GM19438 (cell line): ENCODE measurements at regions not wholly inside any gene's neighbourhood (a gene's known extent, or its start where the extent isn't known, plus 50 kb on each side); places are given as distances from the start of the nearest gene placed in this dataset.

Experiments used
- ATAC-seq: cut with Tn5 transposase; IDR thresholded peaks from one replicate; pipeline ENCODE4 v1.9.1; 2021; ENCODE audit warnings: low read depth; ENCODE audit not compliant: unreplicated experiment

DNA sequence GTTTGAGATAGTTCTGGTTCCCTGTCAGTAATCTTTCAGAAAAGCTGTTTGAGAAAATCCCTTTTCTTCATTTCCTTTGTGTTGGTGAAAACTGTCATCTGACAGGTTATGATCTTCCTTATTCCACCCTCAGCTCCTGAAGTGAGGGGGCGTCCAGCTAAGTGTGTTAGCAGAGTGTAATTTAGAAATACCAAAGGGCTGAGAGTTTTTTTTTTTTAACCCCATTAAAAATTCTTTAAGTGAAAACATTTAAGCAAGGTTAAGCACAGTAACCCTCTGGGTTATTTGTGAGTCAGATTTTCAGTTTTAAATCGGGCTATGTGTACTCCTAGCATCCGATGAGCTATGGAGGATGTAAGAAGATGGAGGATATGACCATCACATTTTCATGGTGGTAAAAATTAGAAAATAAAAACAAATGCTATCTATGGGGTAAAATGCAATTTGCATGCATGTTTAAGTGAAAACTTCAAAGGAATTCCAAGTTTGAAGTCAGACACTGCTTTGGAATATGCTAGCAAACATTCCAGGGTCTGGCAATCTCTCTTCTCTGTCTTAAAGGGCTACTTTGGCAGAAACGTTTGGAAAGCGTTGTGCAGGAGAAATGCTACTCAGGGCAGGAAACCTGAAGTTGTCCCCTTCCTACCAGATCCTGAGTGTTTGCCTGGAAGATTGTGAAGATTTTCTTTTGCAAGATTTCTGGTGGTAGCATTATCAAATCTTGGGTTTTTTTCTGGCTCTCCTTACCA, 197.0 kb upstream of the PRICKLE1 start:
- ATAC-seq: no peak

DNA sequence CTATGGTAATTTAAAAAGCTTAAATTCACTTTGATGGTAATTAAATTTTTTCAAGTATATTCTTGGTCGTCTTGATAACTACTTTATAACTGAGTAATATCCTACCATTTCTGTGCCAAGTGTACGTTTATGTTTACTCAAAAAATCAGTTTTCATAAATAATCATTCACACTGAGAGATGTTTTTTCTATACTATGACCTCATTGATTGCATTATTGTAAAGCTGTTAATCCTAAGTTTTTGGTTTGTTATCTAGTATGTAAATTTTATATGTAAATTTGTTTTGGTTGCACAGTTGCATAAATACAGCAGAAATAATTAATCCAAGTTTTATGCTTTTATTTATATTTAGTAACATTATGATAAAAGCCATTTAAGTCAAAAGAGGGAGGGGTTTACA, 196.4 kb upstream of the PRICKLE1 start:
- ATAC-seq: no peak

DNA sequence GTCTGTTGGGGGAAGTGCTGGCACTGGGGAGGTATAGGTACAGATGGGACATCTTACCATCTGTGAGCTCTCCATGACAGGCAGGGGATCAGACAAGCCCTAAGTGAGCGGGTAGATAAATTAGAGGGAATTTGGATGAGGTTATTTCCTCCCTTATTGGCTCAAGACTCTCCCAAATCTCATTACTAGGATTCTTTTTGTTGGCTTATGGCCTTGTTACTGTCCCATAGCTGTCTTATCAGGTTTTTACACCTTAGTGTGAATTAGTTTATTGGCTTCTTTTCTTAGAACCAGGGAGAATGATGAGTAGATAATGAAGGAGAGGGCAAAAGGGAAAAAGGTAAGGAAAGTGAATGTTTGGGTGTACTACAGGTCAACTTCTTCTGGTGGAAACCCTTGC, 191.1 kb upstream of the PRICKLE1 start:
- no peak for ATAC-seq

DNA sequence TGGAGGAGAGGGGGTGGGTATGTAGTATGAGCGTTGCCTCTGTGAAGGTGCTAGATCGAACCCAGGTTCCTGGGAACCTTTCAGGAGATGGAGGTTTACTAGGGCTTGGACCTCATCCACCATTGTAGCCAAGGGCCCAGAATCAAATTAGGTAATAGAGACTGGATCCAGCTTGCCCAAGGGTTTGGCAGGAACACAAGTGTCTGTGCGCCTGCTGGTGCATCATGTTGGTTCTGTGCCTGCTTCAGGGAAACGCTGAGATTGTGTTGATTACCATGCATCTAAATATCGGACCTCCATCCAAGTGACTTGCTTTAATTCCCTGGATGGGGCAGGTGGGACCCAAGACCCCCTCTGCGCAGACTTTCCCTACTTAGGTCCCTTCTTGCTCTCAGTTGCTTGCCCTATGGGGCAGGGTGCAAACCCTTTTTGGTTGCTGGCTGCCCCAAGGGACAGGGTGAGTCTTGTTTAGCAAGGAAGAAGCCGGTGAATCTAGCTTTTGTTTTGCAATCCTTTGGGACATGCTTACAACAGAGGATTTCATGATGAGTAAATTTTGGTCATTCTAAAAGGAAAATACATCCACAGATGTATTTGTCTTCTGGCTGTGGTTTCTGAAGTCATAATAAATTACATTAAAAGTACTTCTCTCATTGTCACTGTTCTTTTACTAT, 189.8 kb upstream of the PRICKLE1 start:
- no peak for ATAC-seq

DNA sequence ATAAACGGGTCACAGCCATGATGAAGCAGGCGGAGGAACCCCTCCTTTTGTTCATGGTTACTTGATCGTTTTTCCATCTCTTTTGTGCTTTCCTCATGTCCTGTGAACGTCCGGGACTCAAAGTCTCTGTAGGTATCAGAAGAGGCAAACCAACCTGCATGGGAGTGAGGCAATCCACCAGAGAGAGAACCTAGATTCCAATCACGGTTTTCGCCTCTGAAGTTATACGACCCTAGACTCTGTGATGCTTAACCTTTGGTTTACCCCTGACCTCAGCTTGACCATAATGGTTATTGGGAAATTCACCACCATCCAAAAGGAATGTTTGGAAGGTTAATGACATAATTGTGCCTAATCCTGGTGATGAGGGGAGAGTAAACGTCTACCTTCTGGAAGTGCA, 186.8 kb upstream of the PRICKLE1 start:
- ATAC-seq: no peak

DNA sequence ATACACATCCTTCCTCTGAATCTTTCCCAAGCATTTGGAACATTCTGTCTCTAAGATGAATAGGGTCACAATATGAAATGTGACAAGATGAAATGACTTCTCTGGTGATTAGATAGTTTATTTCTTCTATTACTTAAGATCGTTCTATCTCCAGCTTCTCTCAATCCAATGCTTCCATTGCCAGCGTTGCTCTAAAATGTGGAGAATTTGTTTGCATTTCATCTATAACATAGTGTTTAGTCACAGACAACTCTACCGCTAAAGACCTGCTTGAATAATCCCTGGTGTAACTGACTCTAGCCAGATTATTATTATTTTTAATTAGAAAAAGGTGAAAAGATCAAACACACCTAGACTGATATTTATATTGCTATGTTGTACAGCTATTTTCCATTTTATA, 184.7 kb upstream of the PRICKLE1 start:
- ATAC-seq: no peak

DNA sequence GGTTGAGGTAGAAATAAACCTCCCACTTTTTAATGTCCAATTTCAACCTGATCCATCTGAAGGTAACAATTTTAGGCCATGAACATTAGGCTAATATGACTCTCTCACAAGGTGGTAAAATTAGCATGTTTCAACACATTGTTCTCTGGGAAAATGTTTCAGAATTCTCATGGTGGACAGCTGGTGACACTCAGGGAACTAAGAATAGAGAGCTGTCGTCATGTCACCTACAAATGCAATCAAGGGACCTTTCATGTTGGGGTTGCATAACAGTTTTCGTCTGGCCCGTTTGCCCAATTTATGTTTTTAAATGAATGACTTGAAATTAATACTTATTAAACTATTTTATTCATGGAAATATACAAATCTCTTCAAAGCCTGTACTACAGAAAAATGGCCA, 180.7 kb upstream of the PRICKLE1 start:
- ATAC-seq: no peak

DNA sequence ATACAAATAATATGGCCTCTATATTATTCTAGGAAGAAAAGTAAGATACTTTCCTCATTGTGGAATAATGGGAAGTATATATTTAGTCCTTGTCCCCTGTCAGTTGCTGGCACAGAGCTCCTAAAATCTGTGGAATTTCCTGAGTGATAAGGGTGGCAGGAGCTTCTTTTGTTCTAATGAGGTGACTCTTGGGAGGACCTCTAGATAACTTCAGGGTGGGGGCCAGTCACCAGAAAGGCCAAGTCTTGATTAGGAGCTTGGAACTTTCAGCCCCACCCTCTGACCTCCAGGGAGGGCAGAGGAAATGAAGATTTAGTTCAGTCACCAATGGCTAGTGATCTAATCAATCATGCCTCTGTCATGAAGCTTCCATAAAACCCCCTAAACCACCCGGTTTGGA, 179.9 kb upstream of the PRICKLE1 start:
- no peak for ATAC-seq

DNA sequence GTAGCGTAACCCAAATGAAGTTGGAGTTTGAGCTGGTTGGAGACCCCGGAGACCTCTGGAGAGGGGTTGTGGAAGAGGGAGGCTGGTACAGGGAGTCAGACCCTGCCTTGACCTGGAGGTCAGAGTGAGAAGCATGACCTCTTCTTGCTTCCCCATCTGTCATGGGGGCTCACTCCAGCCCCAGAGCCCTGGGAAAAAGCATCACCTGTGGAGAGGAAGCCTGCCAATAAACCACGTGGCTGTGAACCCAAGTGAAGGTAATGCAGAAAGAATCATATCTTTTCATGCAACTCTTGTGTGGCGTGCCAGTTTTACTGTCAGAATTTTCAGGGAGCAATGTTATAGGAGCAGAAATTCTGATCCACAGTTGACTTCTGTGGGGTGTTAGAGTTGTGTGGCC, 178.5 kb upstream of the PRICKLE1 start:
- no peak for ATAC-seq

DNA sequence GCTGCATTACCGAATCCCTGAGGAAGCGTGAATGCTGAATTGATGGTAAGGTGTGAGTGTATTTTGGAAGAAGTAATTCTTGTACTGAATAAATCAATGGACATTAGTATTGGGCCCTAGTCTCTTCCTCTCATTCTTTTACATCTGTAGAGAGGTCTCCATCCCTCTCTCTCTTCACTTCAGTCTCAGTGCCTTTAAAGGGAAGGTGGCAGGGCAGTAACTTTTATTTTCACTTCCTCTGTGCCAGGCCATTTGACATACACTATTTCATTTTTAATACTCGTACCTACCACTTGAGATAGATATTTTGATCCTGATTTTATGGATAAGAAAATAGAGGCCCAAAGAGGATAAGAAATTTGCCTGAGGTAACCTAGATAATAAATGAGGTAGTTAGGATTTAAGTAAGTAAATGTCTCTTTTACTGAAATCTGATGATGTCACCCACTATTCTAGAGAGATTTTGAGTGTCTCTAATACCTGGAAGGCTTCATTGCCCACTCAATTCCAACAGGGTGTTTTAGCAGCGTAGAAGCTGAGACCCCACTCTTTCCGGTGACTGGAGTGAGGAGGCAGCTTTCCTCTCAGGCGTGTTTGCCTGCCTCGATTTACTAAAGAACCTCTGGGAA, 177.9 kb upstream of the PRICKLE1 start:
- no peak for ATAC-seq

DNA sequence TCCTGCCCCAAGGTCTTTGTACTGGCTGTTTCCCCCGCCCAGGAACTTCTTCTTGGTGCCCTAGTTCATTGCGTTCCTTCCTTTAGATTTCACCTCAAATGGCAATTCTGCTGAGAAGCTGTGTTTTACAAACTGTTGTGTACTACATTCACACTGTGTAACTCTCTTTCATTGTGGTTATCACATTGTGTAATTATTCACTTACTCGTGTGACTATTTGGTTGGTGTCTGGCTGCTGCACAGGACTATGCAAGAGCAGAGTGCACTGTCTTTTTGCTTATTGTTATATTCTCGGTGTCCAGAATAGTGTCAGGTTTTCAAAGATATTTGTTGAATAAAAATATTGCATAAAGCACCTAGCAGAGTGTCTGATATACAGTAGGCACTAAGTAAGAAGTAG, 177.2 kb upstream of the PRICKLE1 start:
- no peak for ATAC-seq

DNA sequence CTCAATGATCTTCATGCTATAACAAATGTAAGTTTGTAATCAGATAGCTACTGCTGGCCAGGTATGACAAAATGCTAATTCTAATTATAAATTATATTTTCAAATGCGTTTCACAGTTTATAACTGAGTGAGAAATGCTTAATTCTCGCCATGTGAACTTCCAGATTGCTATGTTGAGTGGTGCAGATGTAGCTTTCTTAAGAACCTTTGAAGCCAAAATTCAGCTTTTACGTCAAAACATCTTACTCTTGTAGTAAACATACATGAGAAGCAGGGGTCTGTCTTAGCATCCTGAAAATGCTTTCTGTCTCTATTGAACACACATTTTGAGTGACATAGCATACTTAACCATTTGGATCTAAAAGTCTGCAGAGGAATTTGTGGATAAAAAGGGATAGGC, 176.5 kb upstream of the PRICKLE1 start:
- no peak for ATAC-seq

DNA sequence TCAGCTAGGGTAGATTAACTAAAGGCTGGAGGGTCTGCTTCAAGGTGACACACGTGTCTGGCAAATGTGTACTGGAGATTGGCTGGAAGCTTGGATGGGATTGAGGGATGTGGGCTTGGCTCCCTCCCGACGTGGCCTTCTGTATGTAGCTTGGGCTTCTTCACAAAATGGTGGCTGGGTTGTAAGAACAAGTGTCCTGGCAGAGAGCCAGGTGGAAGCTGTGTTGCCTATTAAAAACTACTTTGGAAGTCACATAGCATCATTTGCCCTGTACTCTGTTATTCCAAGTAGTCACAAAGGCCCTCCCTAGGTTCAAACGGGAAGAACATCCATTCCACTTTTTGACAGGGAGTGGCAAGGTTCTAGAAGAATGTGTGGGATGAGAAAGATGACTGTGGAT, 174.1 kb upstream of the PRICKLE1 start:
- no peak for ATAC-seq

DNA sequence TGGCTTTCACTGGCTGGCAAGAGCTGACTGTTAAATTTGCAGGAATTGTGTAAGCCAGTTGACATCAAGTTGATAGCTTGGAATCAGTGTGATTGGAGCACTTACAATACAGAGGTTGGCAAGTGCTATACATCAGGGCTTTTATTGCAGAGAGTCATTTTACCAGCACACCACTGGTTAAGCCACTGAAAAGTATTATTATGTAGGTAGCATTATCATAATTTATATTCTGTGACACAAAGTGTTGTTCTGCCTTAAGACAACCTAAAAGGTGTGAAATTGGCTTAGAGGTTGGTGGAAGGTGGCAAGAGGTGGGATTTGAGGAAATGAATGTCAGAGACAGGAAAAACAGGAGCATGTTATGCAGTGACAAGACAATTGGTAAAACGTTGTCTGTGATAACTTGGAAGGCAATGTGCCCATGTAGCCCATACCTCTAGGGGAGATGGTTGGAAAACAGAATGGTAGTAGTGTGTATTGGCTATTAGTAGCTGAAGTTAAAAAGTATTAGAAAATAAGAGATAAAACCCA, 172.9 kb upstream of the PRICKLE1 start:
- no peak for ATAC-seq

DNA sequence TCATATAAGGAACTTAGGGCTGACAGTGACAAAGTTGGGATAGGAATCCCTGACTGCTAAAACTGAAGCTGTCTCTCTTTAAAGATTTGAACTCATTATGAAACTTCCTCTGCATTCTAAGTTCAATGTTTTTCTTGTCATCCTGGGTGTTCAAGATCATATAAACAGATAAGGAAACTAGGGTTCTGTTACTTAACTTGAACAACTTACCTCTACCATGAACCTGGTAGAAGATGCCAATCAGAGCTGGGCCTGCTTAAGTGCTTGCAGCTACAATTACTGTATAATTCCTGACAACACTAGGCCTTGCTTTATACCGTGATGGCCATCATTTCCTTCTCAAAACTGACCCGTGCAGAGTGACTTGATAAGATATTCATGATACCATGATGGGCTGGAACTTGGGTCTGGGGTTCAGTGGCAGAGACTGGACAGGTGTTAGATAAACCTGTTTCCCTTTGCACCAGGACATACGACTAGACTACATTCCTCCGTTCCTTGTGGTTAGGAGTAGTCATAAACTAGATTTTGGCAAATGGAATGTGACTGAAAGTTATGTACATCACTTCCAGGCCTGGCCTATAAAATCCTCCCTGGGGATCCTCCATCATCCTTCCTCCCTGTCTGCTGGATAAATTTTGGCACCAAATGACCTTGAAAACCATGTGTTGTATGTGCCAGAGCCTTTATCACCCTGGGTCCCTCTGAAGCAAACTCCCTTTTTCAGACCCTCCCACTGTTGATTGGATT, 172.2 kb upstream of the PRICKLE1 start:
- no peak for ATAC-seq

DNA sequence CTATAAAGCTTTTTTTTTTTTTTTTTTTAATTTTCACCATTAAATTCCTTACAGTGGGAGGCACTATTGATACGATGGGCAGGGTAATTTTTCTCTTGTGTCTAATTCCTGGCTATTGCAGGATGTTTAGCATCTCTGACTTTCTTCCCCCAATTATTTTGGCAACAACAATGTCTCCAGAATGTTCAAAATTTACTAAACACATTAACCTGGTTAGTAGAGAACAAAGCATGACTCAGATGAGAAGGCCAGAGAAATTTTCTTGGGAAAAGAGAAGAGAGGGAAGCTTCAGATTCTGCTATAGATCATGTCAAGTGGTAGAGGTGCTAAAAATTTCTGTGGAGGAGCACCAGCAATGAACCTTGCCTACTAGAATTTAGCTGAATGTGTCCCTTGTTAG, 171.5 kb upstream of the PRICKLE1 start:
- ATAC-seq: no peak

DNA sequence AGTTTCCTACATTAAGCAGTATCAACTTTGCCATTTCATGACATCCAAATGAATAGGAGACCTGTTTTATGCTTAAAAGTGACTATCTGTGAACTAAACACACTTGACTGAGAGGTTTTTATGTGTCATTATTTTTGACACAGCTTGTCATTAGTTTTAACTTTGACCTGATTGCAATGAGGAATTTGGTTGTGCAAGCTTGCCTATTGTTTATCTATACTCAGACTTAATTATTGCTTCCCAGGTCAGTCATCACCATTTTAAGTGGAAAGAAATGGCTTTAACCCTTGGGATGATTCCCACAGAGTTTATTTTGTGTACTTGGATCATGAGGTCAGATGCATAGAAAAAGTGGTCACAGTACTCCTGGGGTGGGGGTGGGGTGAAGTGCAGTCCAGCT, 171.0 kb upstream of the PRICKLE1 start:
- no peak for ATAC-seq

DNA sequence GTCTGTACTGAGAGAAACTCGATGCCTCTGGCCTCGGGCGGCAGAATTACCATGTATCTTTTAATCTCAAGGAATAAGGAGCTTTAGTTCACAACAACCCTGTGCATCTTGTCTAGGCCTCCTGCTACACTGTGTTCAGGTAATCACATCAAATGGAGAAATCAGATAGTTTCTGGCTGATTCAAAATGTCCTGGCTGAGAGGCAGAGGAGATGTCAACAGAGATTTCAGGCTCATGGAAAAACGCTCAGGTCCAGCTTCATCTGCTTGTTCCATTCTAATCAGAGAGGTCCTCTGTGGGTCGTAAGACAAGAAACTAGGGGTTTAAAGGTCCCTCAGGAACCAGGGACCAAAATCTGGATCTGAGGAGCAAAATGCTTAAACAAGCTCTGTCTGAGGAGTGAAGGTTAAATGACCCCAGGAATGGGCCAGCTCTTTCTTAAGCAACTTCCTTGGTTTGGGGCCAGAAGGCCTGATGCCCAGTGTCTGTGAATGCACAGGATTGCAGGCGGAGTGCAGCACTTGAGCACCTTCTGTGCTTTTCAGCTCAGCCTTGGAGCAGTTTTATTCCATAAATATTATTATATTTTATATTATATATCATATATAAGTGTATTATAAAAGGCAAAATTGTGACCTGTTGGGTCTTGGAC, 170.2 kb upstream of the PRICKLE1 start:
- ATAC-seq: no peak

DNA sequence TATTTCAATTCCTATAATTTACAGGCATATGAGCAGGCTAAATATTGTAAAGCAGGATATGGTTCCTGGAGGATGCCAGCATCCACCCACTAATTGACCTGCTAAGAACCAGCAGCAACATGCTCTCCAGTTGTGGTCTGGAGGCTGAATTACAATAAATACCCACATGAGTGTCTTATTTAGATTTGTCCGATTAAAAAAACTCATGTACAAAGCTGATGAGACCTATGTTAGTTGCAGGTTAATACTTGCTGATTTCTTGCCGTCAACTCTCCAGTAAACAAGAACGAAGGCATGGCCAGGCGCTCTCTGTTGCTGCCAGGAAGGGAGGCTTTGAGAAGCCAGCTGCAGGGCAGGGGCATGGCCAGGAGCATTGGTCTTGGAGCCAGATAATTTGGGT, 169.3 kb upstream of the PRICKLE1 start:
- no peak for ATAC-seq

DNA sequence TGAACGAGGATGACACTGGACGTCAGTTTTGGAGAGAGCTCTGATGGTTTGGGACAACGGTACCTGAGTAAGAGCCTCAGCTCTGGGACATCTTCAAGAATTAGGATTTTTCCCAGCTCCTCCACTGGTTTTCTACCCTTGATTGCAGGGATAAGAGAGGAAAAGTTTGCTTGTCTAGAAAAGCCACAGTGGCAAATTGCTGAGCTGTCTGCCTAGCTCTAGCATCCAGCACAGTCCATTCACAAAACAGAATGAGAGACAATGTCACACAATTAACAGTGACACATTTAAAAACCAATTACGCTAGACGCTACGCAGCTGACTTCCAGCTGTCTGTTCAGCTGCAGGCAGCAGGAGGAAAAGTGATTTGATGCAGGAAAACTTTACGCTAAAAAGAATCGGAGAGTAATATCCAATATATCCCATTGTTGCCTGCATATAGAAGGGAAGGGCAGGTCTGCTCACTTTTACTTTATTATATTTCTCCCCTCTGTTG, 168.1 kb upstream of the PRICKLE1 start:
- no peak for ATAC-seq
